GM23248 (cell line): ENCODE measurements at regions not wholly inside any gene's neighbourhood (a gene's known extent, or its start where the extent isn't known, plus 50 kb on each side); places are given as distances from the start of the nearest gene placed in this dataset.

ENCODE experiments used
- EZH2 ChIP-seq: fragments of 200-600 bp; sonication (generic); IDR thresholded peaks from 2 replicates; pipeline ENCODE4 v1.6.1; 2018; ENCODE audit warnings: antibody characterized with exemption, mild to moderate bottlenecking; ENCODE audit not compliant: insufficient read depth, poor library complexity, severe bottlenecking
- EZH2phosphoT487 ChIP-seq: fragments of 200-600 bp; sonication (generic); IDR thresholded peaks from 2 replicates; pipeline ENCODE4 v1.6.1; 2018; ENCODE audit warnings: antibody characterized with exemption, moderate library complexity, mild to moderate bottlenecking, low read depth; ENCODE audit not compliant: insufficient read depth

DNA sequence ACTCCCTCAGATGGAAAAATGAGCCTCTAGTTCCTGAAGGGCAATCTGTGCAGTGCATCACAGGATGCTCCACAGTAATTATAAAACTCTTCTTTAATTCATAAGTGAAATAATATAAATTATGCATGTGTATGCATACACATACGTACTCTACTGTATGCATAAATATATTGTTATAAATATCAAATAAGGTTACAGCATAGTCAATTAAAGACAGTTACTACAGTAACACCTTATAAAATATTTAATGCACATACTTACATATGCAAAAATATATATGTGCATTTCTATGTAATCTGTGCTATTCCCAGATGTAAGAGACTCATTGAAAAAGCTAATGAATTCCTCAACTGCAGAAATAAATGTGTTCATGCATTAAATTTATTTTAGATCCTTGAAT lies 1515.1 kb downstream of the CDH11 start:
- TF ChIP-seq EZH2phosphoT487 (no peak), EZH2 (no peak)
